B cell (primary cell): ENCODE measurements at regions not wholly inside any gene's neighbourhood (a gene's known extent, or its start where the extent isn't known, plus 50 kb on each side); places are given as distances from the start of the nearest gene placed in this dataset.

Source experiments
- ATAC-seq: fragments of 200-7000 bp; cut with Tn5 transposase; one replicate; pipeline ENCODE4 v1.10.0; 2021; ENCODE audit warnings: low read depth, mild to moderate bottlenecking, moderate number of reproducible peaks, moderate library complexity
- CTCF ChIA-PET: fragments of 350-600 bp; sonication (Branson Sonifier 250); formaldehyde crosslinking; loops from one replicate; lab custom pipeline; 2021; ENCODE audit warnings: antibody characterized with exemption, inconsistent platforms; lab: Charles Lee
- POLR2A ChIA-PET: fragments of 350-600 bp; sonication (Branson Sonifier 250); formaldehyde crosslinking; loops from one replicate; lab custom pipeline; 2021; ENCODE audit warnings: antibody characterized with exemption; lab: Charles Lee
- DNase-seq: peaks from one replicate; pipeline ENCODE4 v3.0.0; 2013
- H2AFZ ChIP-seq: 2 replicates; pipeline ENCODE4 v1.6.1; 2012; ENCODE audit warnings: mild to moderate bottlenecking, low read depth, low read length; ENCODE audit not compliant: insufficient read depth, poor library complexity, severe bottlenecking
- H3K27ac ChIP-seq, 2 donors: 1 replicate in 1 of 2; 2 replicates in 1 of 2; pipeline ENCODE4 v1.5.1; 2012 to 2013; ENCODE audit warnings: low read length in 2 of 2, mild to moderate bottlenecking in 2 of 2, moderate library complexity in 1 of 2
- H3K27me3 ChIP-seq, 4 experiments: fragments of 200-600 bp in 1 of 4; sonication (generic) in 1 of 4; replicated peaks in 1 of 4; 1 replicate in 2 of 4; 2 replicates in 2 of 4; pipeline versions ENCODE4 v1.6.1 to v1.7.0; 2013 to 2016; ENCODE audit warnings: low read length in 3 of 4, mild to moderate bottlenecking in 2 of 4, mixed read lengths in 1 of 4, moderate library complexity in 1 of 4; ENCODE audit not compliant: insufficient read depth in 4 of 4, control insufficient read depth in 3 of 4; ENCODE audit errors: control extremely low read depth in 1 of 4
- H3K36me3 ChIP-seq, 2 experiments: replicated peaks in 1 of 2; 1 replicate in 1 of 2; 2 replicates in 1 of 2; pipeline versions ENCODE4 v1.6.1 to v1.7.1; 2013; ENCODE audit warnings: low read length in 1 of 2; ENCODE audit not compliant: insufficient read depth in 2 of 2, control insufficient read depth in 1 of 2; ENCODE audit errors: control extremely low read depth in 1 of 2, extremely low read depth in 1 of 2
- H3K4me1 ChIP-seq, 2 donors: fragments of 200-600 bp in 1 of 2; sonication (generic) in 1 of 2; 1 replicate in 1 of 2; 2 replicates in 1 of 2; pipeline versions ENCODE4 v1.5.1 to v1.6.1; 2013 to 2017; ENCODE audit warnings: low read length in 2 of 2; ENCODE audit not compliant: control insufficient read depth in 2 of 2, insufficient read depth in 2 of 2
- H3K4me2 ChIP-seq: replicated peaks from 2 replicates; pipeline ENCODE3; 2012; ENCODE audit warnings: mild to moderate bottlenecking, low read depth, low read length; ENCODE audit not compliant: poor library complexity, severe bottlenecking
- H3K4me3 ChIP-seq, 5 experiments: fragments of 200-600 bp in 1 of 5; sonication (generic) in 1 of 5; 1 replicate in 3 of 5; 2 replicates in 2 of 5; pipeline versions ENCODE4 v1.5.1 to v1.7.0; 2011 to 2016; ENCODE audit warnings: low read length in 4 of 5, mild to moderate bottlenecking in 4 of 5, low read depth in 2 of 5, control low read depth in 1 of 5, moderate library complexity in 1 of 5; ENCODE audit not compliant: insufficient read depth in 1 of 5; ENCODE audit errors: control extremely low read depth in 1 of 5, extremely low read depth in 1 of 5
- H3K79me2 ChIP-seq: fragments of 200-600 bp; sonication (generic); one replicate; pipeline ENCODE4 v1.6.0; 2016; ENCODE audit warnings: low read length; ENCODE audit not compliant: control insufficient read depth, insufficient read depth
- H3K9ac ChIP-seq: fragments of 200-600 bp; sonication (generic); 2 replicates; pipeline ENCODE4 v1.6.1; 2017; ENCODE audit warnings: mild to moderate bottlenecking, low read length, moderate library complexity
- H3K9me3 ChIP-seq, 3 donors: one replicate each; pipeline versions ENCODE4 v1.6.1 to v1.7.1; 2013; ENCODE audit warnings: low read length in 2 of 3; ENCODE audit not compliant: control insufficient read depth in 2 of 3, insufficient read depth in 1 of 3; ENCODE audit errors: control extremely low read depth in 1 of 3
- H4K20me1 ChIP-seq: 2 replicates; pipeline ENCODE4 v1.6.0; 2012; ENCODE audit warnings: mild to moderate bottlenecking, low read length; ENCODE audit not compliant: insufficient read depth, control insufficient read depth, poor library complexity, severe bottlenecking
- H3K27ac Mint-ChIP-seq: one replicate; pipeline ENCODE4 v1.8.0; 2021; ENCODE audit warnings: mixed read lengths
- H3K27me3 Mint-ChIP-seq: one replicate; pipeline ENCODE4 v1.8.0; 2021; ENCODE audit warnings: mixed read lengths
- H3K4me1 Mint-ChIP-seq: one replicate; pipeline ENCODE4 v1.8.0; 2021; ENCODE audit warnings: mixed read lengths
- H3K4me3 Mint-ChIP-seq: one replicate; pipeline ENCODE4 v1.8.0; 2021; ENCODE audit warnings: mixed read lengths
- H3K9me3 Mint-ChIP-seq: one replicate; pipeline ENCODE4 v1.8.0; 2022; ENCODE audit warnings: mixed read lengths; ENCODE audit not compliant: insufficient read depth
- CTCF ChIP-seq: fragments of 200-600 bp; IDR thresholded peaks from one replicate; pipeline ENCODE4 v1.8.0; 2022; ENCODE audit warnings: antibody characterized with exemption, mild to moderate bottlenecking
- EZH2 ChIP-seq: IDR thresholded peaks from 2 replicates; pipeline ENCODE4 v1.6.1; 2012; ENCODE audit warnings: borderline replicate concordance, low read depth, mild to moderate bottlenecking, moderate library complexity, low read length; ENCODE audit not compliant: insufficient read depth, poor library complexity, severe bottlenecking
- WGBS: methylation state at CpG from one replicate; pipeline ENCODE4 v1.1.5; 2013; ENCODE audit warnings: missing lambda C conversion rate; ENCODE audit not compliant: insufficient coverage; 5-methylcytosine and 5-hydroxymethylcytosine counted together
- intact Hi-C: fragments of 100-400 bp; cut with micrococcal nuclease; formaldehyde crosslinking; loops from one replicate; pipeline ENCODE4 v1.10.0; 2022

GRCh38 chr4:62548765-62549164 is 1348.6 kb downstream of the ADGRL3 start:
- POLR2A ChIA-PET, result no interaction called here
- no peak overlapping the region for H3K27ac Mint-ChIP-seq
- intact Hi-C loops, result no loop called here

GRCh38 chr4:62548108-62548524 is 1348.0 kb downstream of the ADGRL3 start:
- H3K4me1 Mint-ChIP-seq, result no peaks in the 10 kb centered on the region

More at GRCh38 chr4:62548765-62549164, 1348.6 kb downstream of the ADGRL3 start:
- Histone ChIP-seq H3K36me3 (no peaks in the 10 kb centered on the region), H3K9ac (no peak overlapping the region), H3K4me1 (no peaks in the 10 kb centered on the region), H3K79me2 (no peaks in the 10 kb centered on the region), H3K27ac (no peak overlapping the region), H3K27me3 (no peaks in the 10 kb centered on the region), H3K4me3 (no peak overlapping the region), H4K20me1 (no peaks in the 10 kb centered on the region), H3K9me3 (no peaks in the 10 kb centered on the region), H3K4me2 (no peak overlapping the region), H2AFZ (no peak overlapping the region)
- Mint-ChIP-seq H3K27me3 (no peaks in the 10 kb centered on the region), H3K4me1 (no peaks in the 10 kb centered on the region), H3K9me3 (peaks cover 3% of the 10 kb centered on the region), H3K4me3 (no peak overlapping the region)
- CTCF ChIA-PET, result no interaction called here
- ATAC-seq, result no peak
- no peak for TF ChIP-seq EZH2
- TF ChIP-seq CTCF, result no peak
- DNase-seq, result no peak

More at GRCh38 chr4:62548108-62548524, 1348.0 kb downstream of the ADGRL3 start:
- Histone ChIP-seq H3K4me1 (no peaks in the 10 kb centered on the region), H2AFZ (no peak overlapping the region), H3K9ac (no peak overlapping the region), H3K27ac (no peak overlapping the region), H3K4me2 (no peak overlapping the region), H3K36me3 (no peaks in the 10 kb centered on the region), H3K4me3 (no peak overlapping the region), H3K27me3 (no peaks in the 10 kb centered on the region), H3K79me2 (no peaks in the 10 kb centered on the region), H3K9me3 (no peaks in the 10 kb centered on the region), H4K20me1 (no peaks in the 10 kb centered on the region)
- POLR2A ChIA-PET, result no interaction called here
- H3K4me3 Mint-ChIP-seq, result no peak overlapping the region
- peaks cover 3% of the 10 kb centered on the region for H3K9me3 Mint-ChIP-seq
- WGBS, result 83% methylated on average over 12 of the region's 13 CpGs
- ATAC-seq, result no peak
- no peaks in the 10 kb centered on the region for H3K27me3 Mint-ChIP-seq
- no peak overlapping the region for H3K27ac Mint-ChIP-seq
- TF ChIP-seq EZH2 (no peak), CTCF (no peak)
- DNase-seq, result no peak
- CTCF ChIA-PET, result no interaction called here
- intact Hi-C loops, result no loop called here
